BE2C (cell line): ENCODE measurements at regions not wholly inside any gene's neighbourhood (a gene's known extent, or its start where the extent isn't known, plus 50 kb on each side); places are given as distances from the start of the nearest gene placed in this dataset.

Source experiments
- DNase-seq: peaks from one replicate; pipeline ENCODE4 v3.0.0-alpha.2; 2020
- H3K27me3 ChIP-seq: fragments of 250-450 bp; sonication (Bioruptor Pico); 2 replicates; pipeline ENCODE4 v1.5.1; 2020; ENCODE audit warnings: mild to moderate bottlenecking
- H3K36me3 ChIP-seq: fragments of 250-450 bp; sonication (Bioruptor Pico); 2 replicates; pipeline ENCODE4 v1.5.1; 2020; ENCODE audit warnings: mild to moderate bottlenecking
- H3K4me1 ChIP-seq: fragments of 250-450 bp; sonication (Bioruptor Pico); 2 replicates; pipeline ENCODE4 v1.5.1; 2020
- H3K4me3 ChIP-seq: 2 replicates; pipeline ENCODE4 v1.5.1; 2011; ENCODE audit warnings: low read depth, low read length
- H3K9me3 ChIP-seq: fragments of 250-450 bp; sonication (Bioruptor Pico); 2 replicates; pipeline ENCODE4 v1.5.1; 2020
- TF ChIP-seq, protein P1 (sequence below): IDR thresholded peaks from 2 replicates; pipeline ENCODE4 v1.5.1; 2012; ENCODE audit warnings: mild to moderate bottlenecking, low read depth, low read length

DNA sequence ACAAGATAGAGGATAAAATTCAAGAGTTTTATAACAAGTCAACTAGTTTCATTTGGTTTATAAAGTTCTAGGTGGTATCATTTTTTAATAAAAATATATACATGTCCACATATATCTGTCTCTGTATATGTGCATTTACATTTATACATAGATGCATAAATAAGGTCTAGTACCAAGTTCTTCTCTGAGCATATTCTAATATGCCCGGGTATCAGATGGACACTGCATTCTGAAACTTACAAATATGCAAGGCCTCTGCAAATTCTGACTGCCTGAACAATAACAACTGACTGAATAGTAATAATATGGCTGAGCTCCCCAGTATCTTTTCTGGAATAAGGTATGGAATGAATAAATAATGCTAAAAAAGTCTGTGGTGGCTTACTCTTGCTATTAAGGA is 304.8 kb downstream of the KLF12 start:
- TF ChIP-seq, protein P1, sequence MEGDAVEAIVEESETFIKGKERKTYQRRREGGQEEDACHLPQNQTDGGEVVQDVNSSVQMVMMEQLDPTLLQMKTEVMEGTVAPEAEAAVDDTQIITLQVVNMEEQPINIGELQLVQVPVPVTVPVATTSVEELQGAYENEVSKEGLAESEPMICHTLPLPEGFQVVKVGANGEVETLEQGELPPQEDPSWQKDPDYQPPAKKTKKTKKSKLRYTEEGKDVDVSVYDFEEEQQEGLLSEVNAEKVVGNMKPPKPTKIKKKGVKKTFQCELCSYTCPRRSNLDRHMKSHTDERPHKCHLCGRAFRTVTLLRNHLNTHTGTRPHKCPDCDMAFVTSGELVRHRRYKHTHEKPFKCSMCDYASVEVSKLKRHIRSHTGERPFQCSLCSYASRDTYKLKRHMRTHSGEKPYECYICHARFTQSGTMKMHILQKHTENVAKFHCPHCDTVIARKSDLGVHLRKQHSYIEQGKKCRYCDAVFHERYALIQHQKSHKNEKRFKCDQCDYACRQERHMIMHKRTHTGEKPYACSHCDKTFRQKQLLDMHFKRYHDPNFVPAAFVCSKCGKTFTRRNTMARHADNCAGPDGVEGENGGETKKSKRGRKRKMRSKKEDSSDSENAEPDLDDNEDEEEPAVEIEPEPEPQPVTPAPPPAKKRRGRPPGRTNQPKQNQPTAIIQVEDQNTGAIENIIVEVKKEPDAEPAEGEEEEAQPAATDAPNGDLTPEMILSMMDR = no peak
- Histone ChIP-seq H3K4me3 (no peak overlapping the region), H3K9me3 (no peaks in the 10 kb centered on the region), H3K27me3 (no peaks in the 10 kb centered on the region), H3K4me1 (no peaks in the 10 kb centered on the region; the same call in 1 of the 2 replicates), H3K36me3 (no peaks in the 10 kb centered on the region)
- DNase-seq = no peak

GRCh38 chr13:73828811-73829210 is 305.4 kb downstream of the KLF12 start:
- Histone ChIP-seq H3K27me3 (no peaks in the 10 kb centered on the region), H3K36me3 (no peaks in the 10 kb centered on the region), H3K4me3 (no peak overlapping the region), H3K4me1 (no peaks in the 10 kb centered on the region; the same call in 1 of the 2 replicates), H3K9me3 (no peaks in the 10 kb centered on the region)
- no peak for DNase-seq
- TF ChIP-seq, protein P1 = no peak

DNA sequence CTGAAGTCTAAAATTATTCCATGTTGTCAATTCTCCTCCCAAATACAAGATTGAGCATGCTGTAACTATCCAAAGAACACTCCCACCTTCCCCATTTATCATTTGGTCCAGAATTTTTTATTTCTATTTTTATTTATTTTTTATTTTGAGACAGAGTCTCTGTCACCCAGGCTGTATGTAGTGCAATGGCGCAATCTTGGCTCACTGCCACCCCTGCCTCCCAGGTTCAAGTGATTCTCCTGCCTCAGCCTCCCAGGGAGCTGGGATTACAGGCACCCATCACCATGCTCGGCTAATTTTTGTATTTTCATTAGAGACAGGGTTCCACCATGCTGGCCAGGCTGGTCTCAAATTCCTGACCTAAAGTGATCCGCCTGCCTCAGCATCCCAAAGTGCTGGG is 306.8 kb downstream of the KLF12 start:
- H3K9me3 ChIP-seq = no peaks in the 10 kb centered on the region
- TF ChIP-seq, protein P1 = no peak
- no peaks in the 10 kb centered on the region for H3K36me3 ChIP-seq
- H3K27me3 ChIP-seq = no peaks in the 10 kb centered on the region
- no peak overlapping the region for H3K4me3 ChIP-seq
- no peak for DNase-seq
- no peaks in the 10 kb centered on the region for H3K4me1 ChIP-seq

GRCh38 chr13:73825143-73825542 is 309.1 kb downstream of the KLF12 start:
- Histone ChIP-seq H3K4me1 (no peaks in the 10 kb centered on the region), H3K36me3 (no peaks in the 10 kb centered on the region), H3K4me3 (no peak overlapping the region), H3K9me3 (no peaks in the 10 kb centered on the region), H3K27me3 (no peaks in the 10 kb centered on the region)
- DNase-seq = no peak
- TF ChIP-seq, protein P1 = no peak

DNA sequence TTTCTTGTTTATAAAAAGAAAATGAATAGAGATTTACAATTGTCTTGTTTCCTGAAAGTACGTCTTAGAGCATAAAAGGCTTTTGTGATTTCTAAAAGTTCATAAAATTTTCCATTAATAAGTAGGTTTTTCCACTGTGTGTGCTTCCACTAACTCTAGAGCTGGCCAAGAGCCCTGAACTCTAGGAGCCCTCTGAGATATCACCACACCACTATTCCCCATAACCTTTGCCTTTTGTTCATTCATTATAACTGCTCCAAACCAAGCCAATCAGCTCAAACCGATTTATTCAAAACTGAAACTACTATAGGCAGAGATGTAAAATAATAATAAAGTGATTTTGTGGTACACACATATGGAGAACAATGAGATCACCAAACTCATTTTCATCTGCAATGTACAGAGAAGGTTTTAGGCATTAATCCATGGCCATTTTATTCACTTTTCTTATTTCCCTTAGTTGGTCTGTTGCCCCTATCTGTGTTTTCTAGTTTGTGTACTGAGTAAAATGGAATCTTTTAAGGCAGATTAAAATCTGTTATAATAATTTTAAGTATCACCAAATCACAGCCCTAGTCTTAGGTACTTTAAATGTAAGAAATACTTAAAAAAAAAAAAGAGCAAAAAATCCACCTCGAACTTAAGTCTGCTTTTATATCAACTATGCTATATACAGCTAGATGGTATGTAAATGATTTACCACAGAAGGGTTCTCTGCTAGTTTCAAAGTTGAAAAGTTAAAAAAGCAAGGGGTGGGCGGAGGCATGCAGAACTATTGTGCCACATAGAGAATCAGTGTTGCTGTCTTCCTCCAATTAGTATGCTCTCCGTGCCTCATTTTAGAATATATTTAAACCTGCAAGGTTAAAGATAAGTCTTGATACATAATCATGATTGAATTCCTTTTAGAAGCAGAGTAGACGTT is 311.3 kb downstream of the KLF12 start:
- Histone ChIP-seq H3K27me3 (no peaks in the 10 kb centered on the region), H3K4me3 (no peak overlapping the region), H3K36me3 (no peaks in the 10 kb centered on the region), H3K9me3 (no peaks in the 10 kb centered on the region), H3K4me1 (no peaks in the 10 kb centered on the region)
- DNase-seq = no peak
- TF ChIP-seq, protein P1 = no peak

GRCh38 chr13:73820688-73821087 is 313.5 kb downstream of the KLF12 start:
- H3K4me3 ChIP-seq = no peak overlapping the region
- no peaks in the 10 kb centered on the region for H3K27me3 ChIP-seq
- DNase-seq = no peak
- no peaks in the 10 kb centered on the region for H3K4me1 ChIP-seq
- no peaks in the 10 kb centered on the region for H3K9me3 ChIP-seq
- no peaks in the 10 kb centered on the region for H3K36me3 ChIP-seq
- TF ChIP-seq, protein P1 = no peak
